IMR-90 (cell line): ENCODE measurements at regions not wholly inside any gene's neighbourhood (a gene's known extent, or its start where the extent isn't known, plus 50 kb on each side); places are given as distances from the start of the nearest gene placed in this dataset.
"Not testable (repeated sequence)": the region's sequence is repeated elsewhere in the genome, so short reads cannot be mapped to it uniquely, and the experiment has no call there.

Experiments
- ATAC-seq: fragments of 200-7000 bp; cut with Tn5 transposase; 2 replicates; pipeline ENCODE4 v1.9.1; 2020; ENCODE audit warnings: low read depth, mild to moderate bottlenecking, moderate library complexity
- BruUV-seq: library from RNA; stranded (reverse); fragments of 400-500 nt; replicated peaks from 2 replicates; lab custom pipeline; 2021; lab: Mats Ljungman, UMichigan
- CTCF ChIA-PET: fragments of 300-600 bp; formaldehyde crosslinking; extraction: SDS; loops from one replicate; lab custom pipeline; 2021; ENCODE audit warnings: antibody characterized with exemption; lab: Yijun Ruan, JAX
- POLR2A ChIA-PET: fragments of 300-600 bp; sonication (Branson Sonifier 250); formaldehyde crosslinking; loops from one replicate; lab custom pipeline; 2022; ENCODE audit warnings: antibody characterized with exemption; ENCODE audit not compliant: unreplicated experiment; lab: Charles Lee
- DNase-seq: peaks from one replicate; pipeline ENCODE4 v3.0.0; 2013
- H2AFZ ChIP-seq: replicated peaks from 2 replicates; pipeline ENCODE3; 2013; ENCODE audit warnings: low read length, mild to moderate bottlenecking; ENCODE audit not compliant: poor library complexity
- H2AK5ac ChIP-seq: 2 replicates; pipeline ENCODE4 v1.6.1; 2013; ENCODE audit warnings: low read depth, low read length, inconsistent platforms
- H2AK9ac ChIP-seq: replicated peaks from 2 replicates; pipeline ENCODE3; 2013; ENCODE audit warnings: mild to moderate bottlenecking, low read depth, low read length, moderate library complexity; ENCODE audit not compliant: poor library complexity
- H2BK120ac ChIP-seq: 2 replicates; pipeline ENCODE4 v1.6.1; 2013; ENCODE audit warnings: low read depth, low read length, inconsistent platforms
- H2BK15ac ChIP-seq: 3 replicates; pipeline ENCODE4 v1.6.1; 2013; ENCODE audit warnings: low read depth, low read length, inconsistent platforms
- H2BK20ac ChIP-seq: 2 replicates; pipeline ENCODE4 v1.6.1; 2013; ENCODE audit warnings: low read depth, mild to moderate bottlenecking, inconsistent platforms, low read length, moderate library complexity
- H2BK5ac ChIP-seq: 2 replicates; pipeline ENCODE4 v1.6.1; 2013; ENCODE audit warnings: mild to moderate bottlenecking, low read depth, low read length, inconsistent platforms; ENCODE audit not compliant: poor library complexity, severe bottlenecking
- H3K14ac ChIP-seq: replicated peaks from 2 replicates; pipeline ENCODE4 v1.6.1; 2013; ENCODE audit warnings: low read depth, low read length, inconsistent platforms
- H3K18ac ChIP-seq: 2 replicates; pipeline ENCODE4 v1.6.1; 2013; ENCODE audit warnings: low read depth, low read length, control low read depth
- H3K23ac ChIP-seq: 2 replicates; pipeline ENCODE4 v1.6.1; 2013; ENCODE audit warnings: low read depth, low read length, inconsistent platforms
- H3K27ac ChIP-seq: 2 replicates; pipeline ENCODE4 v1.5.1; 2013; ENCODE audit warnings: mild to moderate bottlenecking, control low read depth, low read length; ENCODE audit not compliant: insufficient read depth
- H3K27me3 ChIP-seq: 2 replicates; pipeline ENCODE4 v1.6.1; 2013; ENCODE audit warnings: low read length; ENCODE audit not compliant: control insufficient read depth, insufficient read depth
- H3K36me3 ChIP-seq: 2 replicates; pipeline ENCODE4 v1.6.1; 2013; ENCODE audit warnings: low read length, mixed read lengths; ENCODE audit not compliant: control insufficient read depth, insufficient read depth
- H3K4ac ChIP-seq: 2 replicates; pipeline ENCODE4 v1.6.1; 2013; ENCODE audit warnings: low read depth, low read length, inconsistent platforms
- H3K4me1 ChIP-seq: 2 replicates; pipeline ENCODE4 v1.6.1; 2013; ENCODE audit warnings: low read length, mixed read lengths; ENCODE audit not compliant: control insufficient read depth, insufficient read depth
- H3K4me2 ChIP-seq: 2 replicates; pipeline ENCODE4 v1.6.1; 2013; ENCODE audit warnings: low read depth, mild to moderate bottlenecking, control low read depth, low read length, moderate library complexity
- H3K4me3 ChIP-seq: 2 replicates; pipeline ENCODE4 v1.5.1; 2013; ENCODE audit warnings: low read depth, mild to moderate bottlenecking, control low read depth, low read length, moderate library complexity; ENCODE audit not compliant: insufficient read depth
- H3K56ac ChIP-seq: 2 replicates; pipeline ENCODE4 v1.6.1; 2013; ENCODE audit warnings: low read length, inconsistent platforms; ENCODE audit not compliant: insufficient read depth; ENCODE audit errors: extremely low read depth
- H3K79me1 ChIP-seq, 2 experiments: 2 replicates each; pipeline ENCODE4 v1.6.1; 2013; ENCODE audit warnings: low read length in 2 of 2, inconsistent platforms in 1 of 2, low read depth in 1 of 2
- H3K9ac ChIP-seq: 2 replicates; pipeline ENCODE4 v1.6.1; 2013; ENCODE audit warnings: low read depth, low read length, control low read depth
- H3K9me1 ChIP-seq: 2 replicates; pipeline ENCODE4 v1.6.1; 2013; ENCODE audit warnings: low read length, inconsistent platforms; ENCODE audit not compliant: insufficient read depth
- H3K9me3 ChIP-seq: 2 replicates; pipeline ENCODE4 v1.6.1; 2013; ENCODE audit warnings: low read length; ENCODE audit not compliant: control insufficient read depth, insufficient read depth
- H4K20me1 ChIP-seq: 2 replicates; pipeline ENCODE4 v1.6.1; 2013; ENCODE audit warnings: low read length, inconsistent platforms; ENCODE audit not compliant: insufficient read depth
- H4K5ac ChIP-seq: 2 replicates; pipeline ENCODE4 v1.6.1; 2013; ENCODE audit warnings: mild to moderate bottlenecking, low read depth, low read length, control low read depth
- H4K8ac ChIP-seq, 2 experiments: 2 replicates each; pipeline ENCODE4 v1.6.1; 2013; ENCODE audit warnings: low read depth in 2 of 2, low read length in 2 of 2, control low read depth in 1 of 2, inconsistent platforms in 1 of 2
- H4K91ac ChIP-seq: 2 replicates; pipeline ENCODE4 v1.6.1; 2013; ENCODE audit warnings: low read depth, low read length, inconsistent platforms; ENCODE audit not compliant: insufficient read depth
- WGBS, 2 experiments: methylation state at CpG; one replicate each; pipeline versions ENCODE4 v1.1.5 to v1.1.7; 2013; ENCODE audit warnings: missing lambda C conversion rate in 2 of 2; ENCODE audit not compliant: insufficient read length in 1 of 2; ENCODE audit errors: extremely low coverage in 2 of 2; 5-methylcytosine and 5-hydroxymethylcytosine counted together
- dilution Hi-C: fragments of 300-500 bp; cut with HindIII; formaldehyde crosslinking; loops from one replicate; pipeline ENCODE4 v1.14.3; 2018; ENCODE audit warnings: low sequenced_read_pairs; ENCODE audit not compliant: unreplicated experiment
- in situ Hi-C: fragments of 300-500 bp; cut with MboI; formaldehyde crosslinking; loops from 3 replicates; pipeline ENCODE4 v1.14.3; 2019; ENCODE audit warnings: low sequenced_read_pairs, inconsistent platforms, mixed read lengths
- intact Hi-C: fragments of 100-400 bp; cut with micrococcal nuclease; formaldehyde crosslinking; loops from 2 replicates; pipeline ENCODE4 v1.10.0; 2022

DNA sequence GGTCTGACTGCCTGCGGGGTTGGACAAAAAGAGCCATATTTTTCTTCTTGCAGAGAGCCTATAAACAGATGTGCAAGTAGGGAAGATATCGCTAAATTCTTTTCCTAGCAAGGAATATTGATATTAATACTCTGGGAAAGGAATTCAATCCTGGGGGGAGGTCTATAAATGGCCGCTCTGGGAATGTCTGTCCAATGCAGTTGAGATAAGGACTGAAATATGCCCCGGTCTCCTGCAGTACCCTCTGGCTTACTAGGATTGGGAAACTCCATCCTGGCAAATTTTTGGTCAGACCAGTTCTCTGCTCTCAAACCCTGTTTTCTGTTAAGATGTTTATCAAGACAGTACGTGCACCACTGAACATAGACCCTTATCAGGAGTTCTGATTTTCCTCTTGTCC lies 310.6 kb downstream of the KCTD12 start:
- H3K9me3 ChIP-seq, H3K23ac ChIP-seq, H2BK20ac ChIP-seq, H3K4me3 ChIP-seq, H2AK5ac ChIP-seq, H4K5ac ChIP-seq, H3K27ac ChIP-seq, H2AFZ ChIP-seq, H3K56ac ChIP-seq, H4K20me1 ChIP-seq, H2AK9ac ChIP-seq, H2BK120ac ChIP-seq, in situ Hi-C loops, H3K36me3 ChIP-seq, ATAC-seq, H3K27me3 ChIP-seq, H3K18ac ChIP-seq, DNase-seq, H3K4me2 ChIP-seq, H3K9me1 ChIP-seq, H3K4me1 ChIP-seq, H3K79me1 ChIP-seq, H4K91ac ChIP-seq, H4K8ac ChIP-seq, intact Hi-C loops, H2BK5ac ChIP-seq, CTCF ChIA-PET, H2BK15ac ChIP-seq, BruUV-seq, POLR2A ChIA-PET, dilution Hi-C loops, H3K9ac ChIP-seq, H3K14ac ChIP-seq, H3K4ac ChIP-seq: not testable (repeated sequence)
- 67% methylated on average over 1 of the region's 5 CpGs; no CpG with 5 or more reads in 1 of the 2 experiments for WGBS, 2 experiments
